Erythroblast (primary cell): ENCODE measurements at regions not wholly inside any gene's neighbourhood (a gene's known extent, or its start where the extent isn't known, plus 50 kb on each side); places are given as distances from the start of the nearest gene placed in this dataset.

Experiments
- DNase-seq, 2 experiments: peaks; one replicate each; lab custom pipeline; 2025; lab: John Stamatoyannopoulos, UW
- GATA1 ChIP-seq: IDR thresholded peaks from 2 replicates; pipeline ENCODE4 v1.6.1; 2011; ENCODE audit warnings: low read depth, mild to moderate bottlenecking, control low read depth, low read length, moderate library complexity
- POLR2A ChIP-seq: IDR thresholded peaks from 2 replicates; pipeline ENCODE4 v1.6.1; 2011; ENCODE audit warnings: mild to moderate bottlenecking, low read length

GRCh38 chr7:81621893-81622292 lies 148.0 kb downstream of the HGF start:
- no peak for TF ChIP-seq GATA1
- no peak for TF ChIP-seq POLR2A
- DNase-seq, result no peak

GRCh38 chr7:81618396-81619014 lies 151.3 kb downstream of the HGF start:
- peak in 1 of 2 experiments; percentile 27 for DNase-seq
- TF ChIP-seq GATA1, result no peak
- TF ChIP-seq POLR2A, result no peak

GRCh38 chr7:81616951-81617350 lies 152.9 kb downstream of the HGF start:
- no peak for DNase-seq
- TF ChIP-seq POLR2A (no peak), GATA1 (no peak)

- TF ChIP-seq POLR2A, result no peak
- no peak for TF ChIP-seq GATA1
These were observed 158.0 kb downstream of the HGF start for GRCh38 chr7:81611805-81612204.

GRCh38 chr7:81611040-81611439 lies 158.8 kb downstream of the HGF start:
- TF ChIP-seq GATA1 (no peak), POLR2A (no peak)
- DNase-seq, result no peak

More at GRCh38 chr7:81611805-81612204, 158.0 kb downstream of the HGF start:
- no peak for DNase-seq

GRCh38 chr7:81608748-81609382 lies 161.0 kb downstream of the HGF start:
- no peak for DNase-seq
- TF ChIP-seq POLR2A, result no peak

- DNase-seq, result no peak
- TF ChIP-seq POLR2A, result no peak
- no peak for TF ChIP-seq GATA1
These were observed 161.9 kb downstream of the HGF start for GRCh38 chr7:81607987-81608386.

GRCh38 chr7:81606078-81606863 lies 163.6 kb downstream of the HGF start:
- no peak for TF ChIP-seq POLR2A
- TF ChIP-seq GATA1, result no peak

GRCh38 chr7:81605493-81605892 lies 164.4 kb downstream of the HGF start:
- DNase-seq, result no peak
- TF ChIP-seq GATA1, result no peak
- no peak for TF ChIP-seq POLR2A

More at GRCh38 chr7:81606078-81606863, 163.6 kb downstream of the HGF start:
- DNase-seq, result no peak

GRCh38 chr7:81604808-81605174 lies 165.1 kb downstream of the HGF start:
- no peak for DNase-seq
- TF ChIP-seq GATA1 (no peak), POLR2A (no peak)

GRCh38 chr7:81604075-81604807 lies 165.6 kb downstream of the HGF start:
- no peak for DNase-seq
- TF ChIP-seq GATA1 (no peak), POLR2A (no peak)

- no peak for TF ChIP-seq GATA1
- TF ChIP-seq POLR2A, result no peak
- no peak for DNase-seq
These were observed 169.2 kb downstream of the HGF start for GRCh38 chr7:81600608-81601007.

- TF ChIP-seq GATA1 (no peak), POLR2A (no peak)
- DNase-seq, result no peak
These were observed 170.9 kb downstream of the HGF start for GRCh38 chr7:81598951-81599350.

- TF ChIP-seq POLR2A (no peak), GATA1 (no peak)
- no peak for DNase-seq
These were observed 175.1 kb downstream of the HGF start for GRCh38 chr7:81594767-81595166.
